H9 (cell line): ENCODE measurements at regions not wholly inside any gene's neighbourhood (a gene's known extent, or its start where the extent isn't known, plus 50 kb on each side); places are given as distances from the start of the nearest gene placed in this dataset.

Source experiments
- DNase-seq: peaks from one replicate; pipeline ENCODE4 v3.0.0-alpha.2; 2017
- H2AFZ ChIP-seq: one replicate; pipeline ENCODE4 v1.6.1; 2013; ENCODE audit warnings: mild to moderate bottlenecking, low read length, control low read depth, moderate library complexity
- H2AK5ac ChIP-seq: 2 replicates; pipeline ENCODE4 v1.6.1; 2013; ENCODE audit warnings: low read length, control low read depth, mixed read lengths; ENCODE audit not compliant: insufficient read length
- H2BK120ac ChIP-seq: one replicate; pipeline ENCODE4 v1.6.1; 2013; ENCODE audit warnings: low read depth, mild to moderate bottlenecking, low read length, control low read depth, inconsistent platforms; ENCODE audit not compliant: poor library complexity, severe bottlenecking
- H2BK12ac ChIP-seq: 2 replicates; pipeline ENCODE4 v1.6.1; 2013; ENCODE audit warnings: low read length, control low read depth, mixed read lengths, low read depth; ENCODE audit not compliant: insufficient read length
- H2BK15ac ChIP-seq: 2 replicates; pipeline ENCODE4 v1.6.1; 2013; ENCODE audit warnings: low read depth, low read length, control low read depth
- H2BK20ac ChIP-seq: one replicate; pipeline ENCODE4 v1.6.1; 2013; ENCODE audit warnings: low read depth, mild to moderate bottlenecking, low read length, control low read depth, inconsistent platforms; ENCODE audit not compliant: poor library complexity, severe bottlenecking
- H2BK5ac ChIP-seq: 2 replicates; pipeline ENCODE4 v1.6.1; 2013; ENCODE audit warnings: low read length, control low read depth, mixed read lengths; ENCODE audit not compliant: insufficient read length
- H3K14ac ChIP-seq: 2 replicates; pipeline ENCODE4 v1.6.1; 2013; ENCODE audit warnings: low read length, control low read depth; ENCODE audit not compliant: insufficient read depth
- H3K18ac ChIP-seq: 2 replicates; pipeline ENCODE4 v1.6.1; 2013; ENCODE audit warnings: low read depth, mild to moderate bottlenecking, mixed read lengths, low read length, control low read depth; ENCODE audit not compliant: insufficient read length
- H3K23ac ChIP-seq: 2 replicates; pipeline ENCODE4 v1.6.1; 2013; ENCODE audit warnings: low read length, control low read depth, mixed read lengths, low read depth; ENCODE audit not compliant: insufficient read length
- H3K23me2 ChIP-seq: 2 replicates; pipeline ENCODE4 v1.6.1; 2013; ENCODE audit warnings: low read depth, mild to moderate bottlenecking, mixed read lengths, low read length, control low read depth; ENCODE audit not compliant: insufficient read length, poor library complexity, severe bottlenecking
- H3K27ac ChIP-seq: 2 replicates; pipeline ENCODE4 v1.5.1; 2013; ENCODE audit warnings: low read length, control low read depth, mixed read lengths, low read depth; ENCODE audit not compliant: insufficient read length
- H3K27me3 ChIP-seq: 2 replicates; pipeline ENCODE4 v1.6.1; 2013; ENCODE audit warnings: low read length, control low read depth, inconsistent platforms; ENCODE audit not compliant: insufficient read depth
- H3K4ac ChIP-seq: 2 replicates; pipeline ENCODE4 v1.6.1; 2013; ENCODE audit warnings: low read depth, mild to moderate bottlenecking, control low read depth, inconsistent platforms, low read length, moderate library complexity
- H3K4me1 ChIP-seq: 2 replicates; pipeline ENCODE4 v1.6.1; 2013; ENCODE audit warnings: low read length, control low read depth, inconsistent platforms; ENCODE audit not compliant: insufficient read depth
- H3K4me2 ChIP-seq: 2 replicates; pipeline ENCODE4 v1.6.1; 2013; ENCODE audit warnings: low read length, control low read depth, mixed read lengths; ENCODE audit not compliant: insufficient read length, insufficient read depth
- H3K56ac ChIP-seq: 2 replicates; pipeline ENCODE4 v1.6.1; 2013; ENCODE audit warnings: low read depth, mild to moderate bottlenecking, mixed read lengths, low read length, control low read depth; ENCODE audit not compliant: insufficient read length
- H3K79me1 ChIP-seq: 2 replicates; pipeline ENCODE4 v1.6.1; 2013; ENCODE audit warnings: low read depth, mild to moderate bottlenecking, moderate library complexity, low read length, control low read depth, inconsistent platforms; ENCODE audit not compliant: insufficient read depth, poor library complexity, severe bottlenecking
- H3K79me2 ChIP-seq: 2 replicates; pipeline ENCODE4 v1.6.1; 2013; ENCODE audit warnings: low read length, control low read depth, inconsistent platforms; ENCODE audit not compliant: insufficient read depth
- H3K9ac ChIP-seq: 2 replicates; pipeline ENCODE4 v1.6.1; 2013; ENCODE audit warnings: low read length, control low read depth, mixed read lengths; ENCODE audit not compliant: insufficient read length; ENCODE audit errors: extremely low read depth
- H3K9me3 ChIP-seq: one replicate; pipeline ENCODE4 v1.6.1; 2013; ENCODE audit warnings: low read depth, low read length, inconsistent platforms; ENCODE audit not compliant: control insufficient read depth
- H3T11ph ChIP-seq: one replicate; pipeline ENCODE4 v1.6.1; 2013; ENCODE audit warnings: mild to moderate bottlenecking, low read length, control low read depth, inconsistent platforms
- H4K20me1 ChIP-seq: one replicate; pipeline ENCODE4 v1.6.1; 2013; ENCODE audit not compliant: control insufficient read depth, insufficient read length, insufficient read depth
- H4K5ac ChIP-seq: 2 replicates; pipeline ENCODE4 v1.6.1; 2013; ENCODE audit warnings: low read depth, mild to moderate bottlenecking, mixed read lengths, low read length, control low read depth; ENCODE audit not compliant: insufficient read length
- H4K8ac ChIP-seq: replicated peaks from 2 replicates; pipeline ENCODE4 v1.6.1; 2013; ENCODE audit warnings: low read length, control low read depth, mixed read lengths, low read depth; ENCODE audit not compliant: insufficient read length
- H4K91ac ChIP-seq: 2 replicates; pipeline ENCODE4 v1.6.1; 2013; ENCODE audit warnings: low read depth, mild to moderate bottlenecking, moderate library complexity, mixed read lengths, low read length, control low read depth; ENCODE audit not compliant: insufficient read length
- H3K27ac Mint-ChIP-seq, 3 experiments: 2 replicates in 2 of 3; 3 replicates in 1 of 3; pipeline ENCODE4 v1.8.0; 2020 to 2021; ENCODE audit warnings: mixed read lengths in 3 of 3, mild to moderate bottlenecking in 1 of 3, moderate library complexity in 1 of 3
- H3K27me3 Mint-ChIP-seq: 2 replicates; pipeline ENCODE4 v1.8.0; 2021; ENCODE audit warnings: low read depth, mild to moderate bottlenecking, moderate library complexity, mixed read lengths
- H3K36me3 Mint-ChIP-seq, 3 experiments: 2 replicates in 2 of 3; 3 replicates in 1 of 3; pipeline ENCODE4 v1.8.0; 2020 to 2021; ENCODE audit warnings: low read depth in 3 of 3, mixed read lengths in 3 of 3; ENCODE audit not compliant: insufficient read depth in 1 of 3
- H3K4me1 Mint-ChIP-seq, 2 experiments: 2 replicates each; pipeline ENCODE4 v1.8.0; 2020; ENCODE audit warnings: mixed read lengths in 2 of 2
- H3K4me3 Mint-ChIP-seq, 2 experiments: 2 replicates in 1 of 2; 3 replicates in 1 of 2; pipeline ENCODE4 v1.8.0; 2020 to 2021; ENCODE audit warnings: mild to moderate bottlenecking in 2 of 2, mixed read lengths in 2 of 2, moderate library complexity in 1 of 2
- H3K9me3 Mint-ChIP-seq, 2 experiments: 2 replicates in 1 of 2; 3 replicates in 1 of 2; pipeline ENCODE4 v1.8.0; 2020; ENCODE audit warnings: mild to moderate bottlenecking in 2 of 2, mixed read lengths in 2 of 2, moderate library complexity in 1 of 2
- CTCF ChIP-seq: fragments of 200-600 bp; sonication (generic); conservative IDR thresholded peaks from 3 replicates; pipeline ENCODE4 v1.8.0; 2021; ENCODE audit warnings: antibody characterized with exemption, mild to moderate bottlenecking
- WGBS: extraction: QIAGEN DNeasy Blood & Tissue Kit; methylation state at CpG from one replicate; pipeline ENCODE4 v1.1.7; 2013; ENCODE audit warnings: missing lambda C conversion rate, low lambda C conversion rate, mixed read lengths; ENCODE audit not compliant: insufficient read length; ENCODE audit errors: extremely low coverage; 5-methylcytosine and 5-hydroxymethylcytosine counted together

- no peak overlapping the region for H3T11ph ChIP-seq
- H2AK5ac ChIP-seq: no peak overlapping the region
- no peaks in the 10 kb centered on the region for H3K27me3 Mint-ChIP-seq
- no peak overlapping the region for H3K56ac ChIP-seq
- H3K4ac ChIP-seq: no peak overlapping the region
- no peak overlapping the region for H3K9ac ChIP-seq
- H2BK5ac ChIP-seq: no peak overlapping the region
- H4K91ac ChIP-seq: no peak overlapping the region
- no peaks in the 10 kb centered on the region for H3K27me3 ChIP-seq
- no peaks in the 10 kb centered on the region for H3K36me3 Mint-ChIP-seq
- H2AFZ ChIP-seq: peak overlapping the region; percentile 6
- H3K4me3 Mint-ChIP-seq: no peak overlapping the region
- H3K9me3 Mint-ChIP-seq: no peaks in the 10 kb centered on the region
- H3K27ac Mint-ChIP-seq: no peak overlapping the region
- no peaks in the 10 kb centered on the region for H3K9me3 ChIP-seq
- peaks cover 0 to 7% of the 10 kb centered on the region in 2 experiments; a peak in 1 of 4 replicates for H3K4me1 Mint-ChIP-seq
- no peak overlapping the region for H4K8ac ChIP-seq
- no peak overlapping the region for H3K14ac ChIP-seq
- no peak overlapping the region for H3K27ac ChIP-seq
- no peaks in the 10 kb centered on the region for H3K79me2 ChIP-seq
- TF ChIP-seq CTCF: no peak
- no peak overlapping the region for H3K23ac ChIP-seq
- no peak overlapping the region for H4K5ac ChIP-seq
- H3K79me1 ChIP-seq: no peaks in the 10 kb centered on the region
- H2BK120ac ChIP-seq: no peak overlapping the region
- WGBS: no CpG with 5 or more reads among the region's 7 CpGs
- no peak overlapping the region for H3K18ac ChIP-seq
- H2BK20ac ChIP-seq: no peak overlapping the region
- no peaks in the 10 kb centered on the region for H3K23me2 ChIP-seq
- no peak overlapping the region for H2BK15ac ChIP-seq
- H3K4me1 ChIP-seq: no peaks in the 10 kb centered on the region
- no peak for DNase-seq
- H4K20me1 ChIP-seq: no peaks in the 10 kb centered on the region
- H2BK12ac ChIP-seq: no peak overlapping the region
- no peak overlapping the region for H3K4me2 ChIP-seq
Measured at GRCh38 chr13:36549755-36550154, 117.5 kb downstream of the CCNA1 start.
